Tibial nerve (tissue), 4 donors: ENCODE measurements at regions not wholly inside any gene's neighbourhood (a gene's known extent, or its start where the extent isn't known, plus 50 kb on each side); places are given as distances from the start of the nearest gene placed in this dataset.
"Not testable (repeated sequence)": the region's sequence is repeated elsewhere in the genome, so short reads cannot be mapped to it uniquely, and the experiment has no call there.

Source experiments
- CTCF ChIP-seq, 5 experiments: fragments of 200-600 bp in 3 of 5; fragments of 450-650 bp in 2 of 5; sonication (generic) in 3 of 5; IDR thresholded peaks; one replicate each; pipeline ENCODE4 v1.5.1; 2016 to 2019; ENCODE audit warnings: antibody characterized with exemption in 5 of 5, mild to moderate bottlenecking in 3 of 5, moderate library complexity in 2 of 5
- EP300 ChIP-seq, 2 donors: sonication (generic); formaldehyde crosslinking; IDR thresholded peaks; one replicate each; pipeline ENCODE4 v1.6.1; 2017; ENCODE audit warnings: antibody characterized with exemption in 2 of 2, mild to moderate bottlenecking in 1 of 2
- POLR2A ChIP-seq, 2 donors: fragments of 450-650 bp; IDR thresholded peaks; one replicate each; pipeline ENCODE4 v1.6.1; 2017; ENCODE audit warnings: antibody characterized with exemption in 2 of 2, mild to moderate bottlenecking in 2 of 2, moderate library complexity in 2 of 2

GRCh38 chr21:8834264-8834663, 1687.1 kb upstream of the TPTE start:
- not testable (repeated sequence) for TF ChIP-seq EP300, CTCF, POLR2A (IDR thresholded peaks at IDR 0.05)
